ENCODE measurements at regions not wholly inside any gene's neighbourhood (a gene's known extent, or its start where the extent isn't known, plus 50 kb on each side); places are given as distances from the start of the nearest gene placed in this dataset.
"Not testable (repeated sequence)": the region's sequence is repeated elsewhere in the genome, so short reads cannot be mapped to it uniquely, and the experiment has no call there.

GRCh38 chr5:9787861-9788600 lies 157.9 kb upstream of the TAS2R1 start:
- DNase-seq (ENCODE audit: low read depth): no peak

- no peak for DNase-seq (ENCODE audit: low read depth)
Measured at GRCh38 chr5:9786380-9787360, 156.5 kb upstream of the TAS2R1 start.

- no peak for DNase-seq (ENCODE audit: low read depth)
Measured at GRCh38 chr5:9785751-9786150, 155.6 kb upstream of the TAS2R1 start.

DNA sequence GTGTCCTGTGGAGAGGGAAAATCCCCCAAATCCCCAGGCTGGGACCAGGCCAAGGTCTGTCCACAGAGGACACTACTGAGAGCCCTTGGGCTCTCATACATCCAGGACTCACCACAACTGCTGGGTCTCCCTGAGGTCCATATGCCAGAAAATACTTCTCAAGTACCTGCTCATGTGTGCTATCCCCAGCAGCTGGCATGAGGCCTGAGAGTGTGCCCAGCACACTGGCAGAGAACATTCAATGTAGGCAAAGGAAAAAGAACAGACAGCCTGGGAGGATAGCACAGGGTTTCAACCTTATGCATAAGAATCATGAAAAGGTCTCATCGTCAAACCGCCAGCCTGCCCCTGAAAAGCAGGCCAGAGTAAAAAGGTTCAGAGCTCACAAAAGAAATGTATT lies 154.1 kb upstream of the TAS2R1 start:
- DNase-seq (ENCODE audit: low read depth): no peak

DNA sequence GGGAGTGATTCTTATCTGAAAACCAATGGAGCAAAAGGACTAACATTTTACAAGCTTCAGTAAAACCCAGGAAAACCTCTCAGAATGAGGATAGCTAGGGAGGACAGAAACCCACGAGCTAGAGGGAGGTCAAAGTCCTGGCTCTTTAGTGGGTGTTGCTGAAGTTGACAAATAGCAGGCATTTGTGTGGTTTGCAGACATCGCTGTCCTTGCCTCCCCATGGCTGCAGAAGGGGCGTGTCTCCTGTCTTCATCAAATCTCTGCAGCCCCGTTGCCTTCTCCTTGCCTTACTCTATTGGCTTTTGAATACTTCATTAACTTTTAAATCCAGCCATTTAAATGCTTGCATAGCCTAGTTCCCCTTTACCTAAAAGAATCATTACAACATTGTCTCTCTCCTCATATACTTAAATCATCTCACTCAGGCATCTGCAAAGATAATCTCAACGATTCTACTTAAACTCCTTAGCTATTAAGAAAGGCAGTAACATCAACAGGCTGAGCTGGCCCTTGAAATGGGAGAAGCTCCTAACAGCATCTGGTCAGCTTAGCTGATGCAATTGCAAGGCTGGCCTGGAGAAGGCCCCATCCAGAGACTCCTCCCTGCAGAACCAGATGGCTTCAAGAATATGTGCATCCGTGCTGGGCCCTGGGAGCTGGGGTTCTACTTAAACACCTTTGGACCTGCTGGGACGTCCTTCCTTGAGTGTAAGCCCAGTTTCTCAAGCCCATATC lies 152.8 kb upstream of the TAS2R1 start:
- DNase-seq (ENCODE audit: low read depth): no peak

DNA sequence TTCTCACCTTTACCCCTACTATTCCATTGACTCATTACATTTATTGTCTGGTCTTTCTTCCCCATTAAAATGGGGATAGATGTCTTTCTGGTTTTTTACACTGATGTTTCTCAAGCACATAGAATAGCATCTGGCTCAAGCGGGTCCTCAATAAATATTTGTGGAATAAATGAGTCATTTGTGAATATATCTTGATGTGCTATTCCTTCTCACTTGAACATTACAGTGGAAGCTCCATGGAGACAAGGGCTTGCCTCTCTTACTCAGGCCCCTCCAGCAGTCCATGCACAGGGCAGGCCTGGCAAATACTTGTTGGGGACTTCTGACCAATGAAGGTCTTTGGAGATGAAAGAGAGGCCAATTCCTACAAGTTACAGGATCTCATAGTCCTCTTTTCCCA lies 151.7 kb upstream of the TAS2R1 start:
- DNase-seq (ENCODE audit: low read depth): no peak

DNA sequence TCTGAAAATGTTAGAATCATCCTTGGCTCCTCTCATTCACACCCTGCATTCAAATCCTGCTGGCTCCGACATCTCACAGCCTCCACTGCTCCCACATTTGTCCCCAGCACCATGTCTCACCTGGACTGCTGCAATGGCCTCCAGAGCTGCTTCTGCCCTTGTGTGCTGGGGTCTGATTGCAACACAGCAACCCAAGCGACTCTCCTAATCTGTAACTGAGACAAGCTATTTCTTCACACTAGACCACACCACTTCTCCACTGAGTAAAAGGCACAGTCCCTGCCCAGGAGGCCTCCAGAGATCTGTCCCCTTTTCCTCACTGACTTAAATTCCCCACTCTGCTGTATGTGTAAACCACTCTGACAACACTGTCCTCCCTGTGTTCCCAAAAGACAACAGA lies 151.1 kb upstream of the TAS2R1 start:
- DNase-seq (ENCODE audit: low read depth): no peak

DNA sequence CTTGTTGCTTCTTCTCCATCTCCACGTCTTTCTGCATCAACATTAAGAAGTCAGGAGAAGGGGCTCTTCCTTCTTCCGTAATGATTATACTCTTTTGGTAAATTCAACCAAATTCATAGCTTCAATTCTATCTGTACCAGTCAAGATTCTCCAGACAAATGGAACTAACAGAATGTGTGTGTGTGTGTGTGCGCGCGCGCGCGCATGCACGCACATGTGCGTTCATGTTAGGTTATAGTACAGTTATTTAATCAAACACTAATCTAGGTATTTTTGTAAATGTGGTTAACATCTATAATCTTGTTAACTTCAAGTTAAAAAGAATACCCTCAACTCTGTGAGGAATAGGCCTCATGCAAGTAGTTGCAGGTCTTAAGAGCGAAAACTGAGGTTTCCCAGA lies 150.3 kb upstream of the TAS2R1 start:
- DNase-seq (ENCODE audit: low read depth): no peak

DNA sequence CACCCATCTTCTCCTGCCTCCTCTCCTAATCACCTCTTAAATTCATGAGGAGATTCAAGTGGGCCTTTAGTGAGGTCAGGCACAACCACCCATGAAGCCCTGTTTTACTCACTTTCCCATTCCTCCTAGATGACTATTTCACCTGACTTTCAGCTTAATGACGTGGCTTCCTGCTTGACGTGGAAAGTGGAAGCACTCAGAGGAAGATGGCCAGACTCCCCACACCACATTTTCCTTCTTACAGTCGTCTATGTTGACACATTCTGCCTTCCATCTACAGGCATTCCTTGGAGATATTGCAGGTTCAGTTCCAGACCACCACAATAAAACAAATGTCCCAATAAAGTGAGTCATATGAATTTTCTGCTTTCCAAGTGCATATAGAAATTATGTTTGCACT lies 146.4 kb upstream of the TAS2R1 start:
- DNase-seq (ENCODE audit: low read depth): no peak

- no peak for DNase-seq (ENCODE audit: low read depth)
Measured at GRCh38 chr5:9775339-9775738, 145.2 kb upstream of the TAS2R1 start.

DNA sequence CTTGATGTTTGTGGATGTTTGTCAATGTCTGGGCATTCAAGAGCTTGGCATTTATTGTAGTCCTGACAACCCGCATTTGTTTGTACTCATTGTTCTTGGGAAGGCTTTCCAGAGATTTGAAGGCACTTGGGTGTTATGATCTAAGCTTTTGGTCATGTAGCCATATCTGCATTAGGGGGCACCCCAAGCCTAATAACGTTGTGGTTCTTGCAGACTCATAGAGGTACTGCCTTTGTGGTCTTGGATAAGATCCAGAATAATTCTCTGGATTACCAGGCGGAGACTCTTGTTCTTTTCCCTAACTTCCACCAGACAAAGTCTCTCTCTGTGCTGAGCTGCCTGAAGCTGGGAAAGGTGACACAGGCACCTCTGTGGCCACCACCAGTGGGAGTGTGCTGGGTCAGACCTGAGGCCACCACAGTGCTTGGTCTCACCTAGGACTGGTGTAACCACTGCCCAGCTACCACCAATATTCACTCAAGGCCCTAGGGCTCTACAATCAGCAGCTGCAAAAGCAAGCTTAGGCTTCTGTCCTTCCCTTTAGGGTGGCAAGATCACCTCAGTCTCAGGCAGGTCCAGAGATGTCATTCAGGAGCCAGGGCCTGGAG lies 144.4 kb upstream of the TAS2R1 start:
- peak; percentile 63 for DNase-seq (ENCODE audit: low read depth)

GRCh38 chr5:9771079-9771478 lies 140.9 kb upstream of the TAS2R1 start:
- DNase-seq (ENCODE audit: low read depth): no peak

DNA sequence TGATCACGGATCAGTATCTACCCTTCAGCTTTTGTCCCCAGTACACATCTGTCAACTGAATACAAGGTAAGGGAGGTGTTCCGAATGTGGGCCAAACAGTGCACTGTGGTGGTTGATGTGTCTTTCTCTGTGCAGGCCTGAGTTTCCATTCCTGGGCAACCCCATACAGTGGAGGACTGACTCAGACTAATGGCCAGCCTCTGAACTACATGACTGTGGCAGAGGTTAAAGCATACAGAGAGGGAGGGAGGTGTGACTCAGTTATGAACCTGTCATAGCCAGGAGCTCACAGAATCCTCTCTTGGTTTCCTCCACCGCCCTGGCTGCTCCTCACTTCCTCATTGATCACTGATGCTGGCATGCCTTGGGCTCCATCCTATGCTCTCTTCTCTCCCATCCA lies 136.4 kb upstream of the TAS2R1 start:
- DNase-seq (ENCODE audit: low read depth): no peak

DNA sequence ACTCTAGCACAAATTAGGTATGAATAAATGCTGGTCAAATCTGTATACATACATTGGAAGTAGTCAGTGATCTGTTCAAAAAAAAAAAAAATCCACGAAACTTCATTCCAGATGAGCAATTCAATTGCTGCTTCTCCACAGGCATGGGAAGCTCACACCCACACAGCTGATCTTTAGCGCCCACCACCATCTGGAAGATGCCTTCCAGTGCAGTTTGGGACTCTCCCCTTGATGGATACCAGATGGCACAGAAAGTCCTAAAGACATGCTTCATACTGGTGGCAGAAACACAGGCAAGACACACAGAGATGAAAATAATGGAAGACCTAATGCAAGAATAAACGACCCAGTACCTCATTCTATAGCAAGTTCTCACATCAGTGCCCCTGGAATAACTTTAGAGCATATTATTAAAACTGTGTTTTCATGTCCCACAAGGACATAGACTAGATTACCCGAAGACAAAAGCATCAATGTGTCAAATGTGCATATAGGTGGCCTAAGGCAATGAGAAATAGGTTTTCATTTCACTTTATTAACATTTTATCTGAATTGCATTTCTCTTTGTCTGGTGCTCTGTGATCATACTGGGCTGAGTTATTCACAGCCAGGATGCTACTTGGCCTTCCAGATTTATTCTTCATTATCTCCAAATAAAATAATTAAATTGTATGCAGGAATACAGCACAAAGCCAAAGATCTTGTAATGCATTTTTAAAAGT lies 135.4 kb upstream of the TAS2R1 start:
- no peak for DNase-seq (ENCODE audit: low read depth)

DNA sequence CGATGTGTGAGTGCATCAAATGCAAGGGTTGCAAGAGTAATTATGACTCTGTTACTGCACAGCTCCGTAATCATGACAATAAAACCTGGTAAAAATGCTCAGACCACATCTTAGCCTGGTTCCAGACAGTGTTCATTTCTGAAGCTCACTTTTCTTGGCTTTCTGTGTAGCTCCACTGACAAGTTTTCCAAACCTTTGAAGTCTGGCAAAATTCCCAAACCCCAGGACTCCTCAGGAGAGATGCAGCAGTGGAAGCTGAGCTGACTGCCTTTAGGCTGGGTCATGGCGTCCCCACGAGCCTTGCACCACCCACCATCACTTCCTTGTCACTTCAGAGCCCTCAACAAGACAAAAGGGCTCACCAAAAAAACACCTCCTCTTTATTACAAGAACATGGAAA lies 131.6 kb upstream of the TAS2R1 start:
- no peak for DNase-seq (ENCODE audit: low read depth)

- not testable (repeated sequence) for DNase-seq (ENCODE audit: low read depth)
Measured at GRCh38 chr5:9752670-9753069, 122.5 kb upstream of the TAS2R1 start.

DNA sequence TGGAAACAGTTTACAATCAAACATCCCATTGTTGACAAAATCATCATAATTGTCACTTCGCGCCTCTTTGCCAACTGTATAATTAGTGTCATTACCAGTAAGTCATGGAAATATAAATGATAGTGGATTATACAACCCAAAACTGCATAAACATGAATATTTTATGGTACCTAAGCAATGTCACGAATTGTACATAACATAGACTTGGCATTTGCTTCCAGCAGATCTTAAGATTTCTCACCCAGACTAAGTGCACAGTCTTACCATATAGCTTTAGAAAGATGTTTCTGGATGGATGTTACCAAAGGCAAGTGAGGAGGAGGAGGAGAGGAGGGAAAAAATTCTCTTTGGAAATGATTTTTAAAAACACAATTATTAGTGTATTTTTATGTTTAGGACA lies 113.4 kb upstream of the TAS2R1 start:
- no peak for DNase-seq (ENCODE audit: low read depth)

DNA sequence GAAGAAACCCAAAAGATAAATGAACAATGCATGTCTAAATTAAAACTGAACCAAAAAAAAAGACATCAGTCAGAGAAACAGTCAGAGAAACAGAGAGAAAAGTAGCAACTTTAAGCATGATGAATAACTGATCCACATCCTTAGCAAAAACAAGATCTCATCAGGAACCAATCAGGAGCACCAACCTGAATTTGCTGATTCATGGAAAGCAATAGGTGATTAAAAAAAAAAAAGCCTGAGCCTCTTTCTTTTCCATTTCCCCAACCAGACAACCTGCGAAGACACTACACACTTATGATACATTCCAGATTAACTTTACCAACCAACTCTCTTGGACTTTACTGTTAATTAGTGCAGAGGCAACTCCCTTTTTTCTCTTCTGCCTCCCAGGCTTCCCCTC lies 112.7 kb upstream of the TAS2R1 start:
- DNase-seq (ENCODE audit: low read depth): no peak

GRCh38 chr5:9739135-9739534 lies 109.0 kb upstream of the TAS2R1 start:
- no peak for DNase-seq (ENCODE audit: low read depth)

GRCh38 chr5:9737265-9737664 lies 107.1 kb upstream of the TAS2R1 start:
- DNase-seq (ENCODE audit: low read depth): no peak

DNA sequence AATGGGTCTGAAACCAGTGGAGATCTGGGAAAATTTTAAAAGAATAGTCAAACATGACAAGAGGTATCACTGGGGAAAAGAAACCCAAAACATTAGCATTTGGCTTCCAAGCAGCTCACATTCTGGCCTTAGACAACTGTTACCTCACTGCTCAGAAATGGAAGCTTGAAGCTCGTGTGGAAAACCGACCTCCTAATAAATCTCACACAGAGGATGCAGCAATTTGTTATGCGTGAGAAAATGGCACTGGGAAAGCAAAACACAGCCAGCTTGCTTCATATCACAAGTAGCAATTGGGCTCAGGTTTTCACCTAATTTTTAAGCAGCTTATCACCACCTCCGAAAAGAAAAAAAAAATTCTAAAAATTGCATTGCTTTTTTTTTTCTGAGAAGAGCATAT lies 103.3 kb upstream of the TAS2R1 start:
- DNase-seq (ENCODE audit: low read depth): no peak

DNA sequence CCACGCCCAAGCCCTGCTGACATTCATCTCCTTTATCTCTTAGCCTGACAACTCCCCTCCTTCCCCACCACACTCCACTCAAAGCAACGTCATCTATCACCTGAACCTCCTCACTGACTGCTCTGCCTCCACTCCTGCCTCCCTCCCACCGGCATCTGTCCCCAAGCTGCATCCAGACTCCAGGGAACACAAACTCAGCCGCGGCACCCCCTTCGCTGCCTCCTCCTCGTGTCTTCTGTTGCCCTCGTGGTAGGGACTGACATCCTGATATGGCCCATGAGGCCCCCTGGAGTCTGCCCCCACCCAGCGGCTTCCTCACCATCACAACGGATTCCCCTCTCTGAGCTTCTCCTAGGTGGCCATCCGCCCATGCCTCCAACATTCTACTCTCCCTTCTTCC lies 101.0 kb upstream of the TAS2R1 start:
- DNase-seq (ENCODE audit: low read depth): no peak

All from HS-27A (cell line).